Peyer's patch (tissue), 4 donors: ENCODE measurements at regions not wholly inside any gene's neighbourhood (a gene's known extent, or its start where the extent isn't known, plus 50 kb on each side); places are given as distances from the start of the nearest gene placed in this dataset.

ENCODE experiments used
- DNase-seq, 3 donors: peaks; one replicate each; pipeline ENCODE4 v3.0.0-alpha.2; 2017 to 2019
- H3K27ac ChIP-seq, 4 donors: fragments of 200-600 bp; sonication (generic); one replicate each; pipeline ENCODE4 v1.5.1; 2016 to 2019
- H3K27me3 ChIP-seq, 2 donors: fragments of 200-600 bp; sonication (generic); one replicate each; pipeline ENCODE4 v1.5.1; 2019
- H3K36me3 ChIP-seq, 3 donors: fragments of 200-600 bp; sonication (generic); one replicate each; pipeline ENCODE4 v1.5.1; 2016 to 2019
- H3K4me1 ChIP-seq, 4 donors: fragments of 200-600 bp; sonication (generic); one replicate each; pipeline ENCODE4 v1.5.1; 2016 to 2019
- H3K4me3 ChIP-seq, 4 donors: fragments of 200-600 bp; sonication (generic); 1 replicate in 3 of 4; 2 replicates in 1 of 4; pipeline ENCODE4 v1.5.1; 2016 to 2019; ENCODE audit warnings: mild to moderate bottlenecking in 1 of 4
- H3K9me3 ChIP-seq, 4 donors: fragments of 200-600 bp; sonication (generic); one replicate each; pipeline ENCODE4 v1.5.1; 2016 to 2019; ENCODE audit warnings: mild to moderate bottlenecking in 1 of 4
- POLR2A ChIP-seq, 2 donors: fragments of 450-650 bp; IDR thresholded peaks; one replicate each; pipeline ENCODE4 v1.5.1; 2017; ENCODE audit warnings: antibody characterized with exemption in 2 of 2, mild to moderate bottlenecking in 2 of 2, moderate library complexity in 2 of 2
- TF ChIP-seq, protein P1 (sequence below), 6 experiments: fragments of 450-650 bp in 4 of 6; fragments of 200-600 bp in 2 of 6; sonication (generic) in 1 of 6; IDR thresholded peaks; one replicate each; pipeline ENCODE4 v1.5.1; 2017 to 2019; ENCODE audit warnings: antibody characterized with exemption in 6 of 6, mild to moderate bottlenecking in 3 of 6, moderate library complexity in 1 of 6

DNA sequence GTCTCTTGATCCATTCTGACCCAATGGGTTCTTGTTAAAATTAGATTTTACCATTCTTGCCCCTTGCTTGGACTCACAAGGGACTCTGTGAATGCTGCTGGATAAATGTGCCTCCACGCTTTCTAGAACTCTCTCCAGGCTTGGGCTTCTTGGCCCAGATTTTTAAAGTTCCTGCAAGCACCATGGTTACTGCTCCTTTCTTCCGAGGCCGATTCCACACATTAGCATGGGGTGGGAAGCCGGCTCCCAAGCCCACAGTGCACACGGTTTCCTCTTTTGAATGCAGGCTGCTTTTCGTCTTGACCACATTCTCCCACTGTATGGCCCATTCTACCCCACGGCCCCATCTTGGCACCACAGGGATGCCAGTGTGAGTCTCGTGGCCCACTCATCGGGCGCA lies 174.3 kb upstream of the PITRM1 start:
- no peaks in the 10 kb centered on the region for H3K9me3 ChIP-seq
- no peak for DNase-seq
- no peak overlapping the region for H3K27ac ChIP-seq
- H3K36me3 ChIP-seq: no peaks in the 10 kb centered on the region
- H3K4me1 ChIP-seq: no peaks in the 10 kb centered on the region
- no peak overlapping the region for H3K4me3 ChIP-seq
- H3K27me3 ChIP-seq: no peaks in the 10 kb centered on the region
- TF ChIP-seq POLR2A (IDR thresholded peaks at IDR 0.05): no peak
- TF ChIP-seq, protein P1, sequence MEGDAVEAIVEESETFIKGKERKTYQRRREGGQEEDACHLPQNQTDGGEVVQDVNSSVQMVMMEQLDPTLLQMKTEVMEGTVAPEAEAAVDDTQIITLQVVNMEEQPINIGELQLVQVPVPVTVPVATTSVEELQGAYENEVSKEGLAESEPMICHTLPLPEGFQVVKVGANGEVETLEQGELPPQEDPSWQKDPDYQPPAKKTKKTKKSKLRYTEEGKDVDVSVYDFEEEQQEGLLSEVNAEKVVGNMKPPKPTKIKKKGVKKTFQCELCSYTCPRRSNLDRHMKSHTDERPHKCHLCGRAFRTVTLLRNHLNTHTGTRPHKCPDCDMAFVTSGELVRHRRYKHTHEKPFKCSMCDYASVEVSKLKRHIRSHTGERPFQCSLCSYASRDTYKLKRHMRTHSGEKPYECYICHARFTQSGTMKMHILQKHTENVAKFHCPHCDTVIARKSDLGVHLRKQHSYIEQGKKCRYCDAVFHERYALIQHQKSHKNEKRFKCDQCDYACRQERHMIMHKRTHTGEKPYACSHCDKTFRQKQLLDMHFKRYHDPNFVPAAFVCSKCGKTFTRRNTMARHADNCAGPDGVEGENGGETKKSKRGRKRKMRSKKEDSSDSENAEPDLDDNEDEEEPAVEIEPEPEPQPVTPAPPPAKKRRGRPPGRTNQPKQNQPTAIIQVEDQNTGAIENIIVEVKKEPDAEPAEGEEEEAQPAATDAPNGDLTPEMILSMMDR (IDR thresholded peaks at IDR 0.05): no peak

DNA sequence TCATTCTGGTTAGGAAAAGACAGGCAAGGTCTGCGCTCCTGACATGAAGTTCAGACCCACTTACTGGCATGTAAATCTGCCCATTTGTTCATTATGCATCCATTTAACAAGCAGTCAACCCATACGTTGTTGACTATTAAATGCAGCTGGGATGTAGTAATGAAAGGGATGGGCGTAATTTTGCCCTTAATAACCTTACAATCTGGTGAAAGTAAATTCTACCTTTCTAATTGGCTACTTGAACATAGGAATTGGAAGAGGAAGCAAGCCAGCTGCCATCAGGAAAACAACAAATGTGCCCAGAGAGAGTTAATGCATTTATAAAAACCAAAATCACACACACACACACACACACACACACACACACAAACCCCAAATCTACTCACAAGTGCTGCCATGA lies 170.2 kb upstream of the PITRM1 start:
- no peak for DNase-seq
- no peaks in the 10 kb centered on the region for H3K27me3 ChIP-seq
- no peaks in the 10 kb centered on the region for H3K36me3 ChIP-seq
- H3K4me1 ChIP-seq: peaks cover 0 to 6% (median 0%) of the 10 kb centered on the region in 4 donors
- no peak overlapping the region for H3K4me3 ChIP-seq
- H3K27ac ChIP-seq: no peak overlapping the region
- TF ChIP-seq, protein P1 (IDR thresholded peaks at IDR 0.05): no peak
- no peak for TF ChIP-seq POLR2A (IDR thresholded peaks at IDR 0.05)
- H3K9me3 ChIP-seq: no peaks in the 10 kb centered on the region

DNA sequence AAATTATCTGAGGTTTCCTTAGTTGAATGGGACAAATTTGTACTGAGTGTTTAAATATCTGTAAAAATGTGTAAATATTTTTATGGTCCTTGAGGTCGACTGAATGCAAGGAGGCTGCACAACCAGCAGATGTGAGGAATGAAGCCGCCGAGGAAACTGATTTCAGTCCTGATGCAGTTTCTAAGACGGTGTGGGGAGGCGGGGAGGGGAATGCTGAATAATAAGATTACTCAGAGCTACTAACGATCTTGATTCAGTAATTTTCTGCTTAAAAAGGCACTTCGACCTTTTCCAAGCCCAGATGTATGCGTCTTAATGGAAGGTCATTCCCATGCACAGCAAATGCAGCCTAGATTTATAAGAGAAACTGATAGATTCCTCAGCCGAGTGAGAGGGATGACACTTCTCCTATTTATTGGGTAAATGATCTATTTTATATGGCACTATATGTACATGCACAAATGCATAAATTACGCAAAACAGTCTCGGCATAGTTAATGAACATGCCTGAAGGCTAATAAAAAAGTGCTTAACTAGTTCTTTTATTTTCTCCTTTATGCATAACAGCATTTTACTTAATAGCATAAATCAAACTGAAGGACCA lies 167.6 kb upstream of the PITRM1 start:
- Histone ChIP-seq H3K4me3 (no peak overlapping the region), H3K4me1 (peaks cover 0 to 6% (median 0%) of the 10 kb centered on the region in 4 donors), H3K27ac (no peak overlapping the region), H3K36me3 (no peaks in the 10 kb centered on the region), H3K9me3 (no peaks in the 10 kb centered on the region), H3K27me3 (no peaks in the 10 kb centered on the region)
- TF ChIP-seq, protein P1 (IDR thresholded peaks at IDR 0.05): no peak
- TF ChIP-seq POLR2A (IDR thresholded peaks at IDR 0.05): no peak
- no peak for DNase-seq

DNA sequence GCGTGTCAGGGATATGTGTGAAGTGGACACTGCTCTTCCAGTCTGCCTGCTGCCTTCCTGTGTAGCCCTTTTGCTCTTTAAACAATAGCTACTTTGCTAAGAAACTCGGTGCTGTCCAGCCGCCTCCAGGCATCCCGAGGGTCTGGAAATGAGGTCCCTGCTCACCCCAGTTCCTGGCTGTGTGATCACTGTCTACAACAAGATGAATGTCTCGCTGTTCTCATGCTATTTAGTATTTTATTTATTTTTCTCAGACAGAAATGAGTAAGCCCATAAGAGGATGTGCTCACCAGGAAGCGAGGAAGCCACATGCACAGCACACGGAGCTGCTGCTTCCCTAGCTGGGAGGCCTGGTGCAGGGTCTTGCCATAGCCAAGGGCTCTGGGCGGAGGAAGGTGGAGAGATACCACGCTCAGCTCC lies 167.0 kb upstream of the PITRM1 start:
- peaks cover 0 to 6% (median 0%) of the 10 kb centered on the region in 4 donors for H3K4me1 ChIP-seq
- no peak overlapping the region for H3K4me3 ChIP-seq
- no peaks in the 10 kb centered on the region for H3K27me3 ChIP-seq
- DNase-seq: no peak
- TF ChIP-seq, protein P1 (IDR thresholded peaks at IDR 0.05): no peak
- TF ChIP-seq POLR2A (IDR thresholded peaks at IDR 0.05): no peak
- H3K27ac ChIP-seq: no peak overlapping the region
- H3K36me3 ChIP-seq: no peaks in the 10 kb centered on the region
- no peaks in the 10 kb centered on the region for H3K9me3 ChIP-seq

DNA sequence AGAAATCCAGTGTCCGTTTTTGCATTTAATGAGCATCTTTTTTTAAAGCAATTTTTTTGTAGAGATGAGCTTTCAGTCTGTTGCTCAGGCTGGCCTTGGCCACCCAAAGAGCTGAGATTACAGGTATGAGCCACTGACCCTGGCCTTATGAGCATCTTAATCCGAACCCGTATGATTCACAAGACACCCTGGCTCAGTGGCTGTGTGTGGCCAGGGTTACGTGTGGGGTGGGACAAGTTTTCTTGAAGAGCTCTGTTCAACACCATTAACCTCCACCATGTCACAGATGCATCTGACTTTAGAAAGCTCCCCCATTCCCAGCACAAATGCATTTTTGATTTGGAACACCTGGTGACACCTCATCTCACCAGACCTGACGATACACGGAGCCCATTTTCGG lies 166.5 kb upstream of the PITRM1 start:
- no peak for TF ChIP-seq POLR2A (IDR thresholded peaks at IDR 0.05)
- TF ChIP-seq, protein P1 (IDR thresholded peaks at IDR 0.05): no peak
- Histone ChIP-seq H3K36me3 (no peaks in the 10 kb centered on the region), H3K4me3 (no peak overlapping the region), H3K27me3 (no peaks in the 10 kb centered on the region), H3K4me1 (peaks cover 0 to 6% (median 0%) of the 10 kb centered on the region in 4 donors), H3K27ac (no peak overlapping the region), H3K9me3 (no peaks in the 10 kb centered on the region)
- no peak for DNase-seq

DNA sequence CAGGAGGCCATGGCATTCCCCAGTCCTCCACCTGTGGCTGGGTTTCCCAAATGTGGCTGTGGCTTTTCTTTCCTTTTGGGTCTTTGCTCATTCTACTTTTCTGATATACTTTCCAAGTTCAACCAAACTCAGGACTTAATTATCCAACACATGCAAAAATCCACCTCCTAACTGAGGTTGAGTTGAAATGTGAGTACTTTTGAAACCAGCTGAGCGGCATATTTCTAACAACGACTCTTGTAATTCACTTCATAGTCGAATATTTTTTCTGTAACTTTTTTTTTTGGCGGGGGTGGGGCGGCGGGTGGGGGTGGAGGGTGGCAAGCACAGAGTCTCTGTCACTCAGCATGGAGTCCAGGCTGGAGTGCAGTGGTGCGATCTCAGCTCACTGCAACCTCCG lies 165.2 kb upstream of the PITRM1 start:
- Histone ChIP-seq H3K27me3 (no peaks in the 10 kb centered on the region), H3K36me3 (no peaks in the 10 kb centered on the region), H3K4me3 (no peak overlapping the region), H3K27ac (no peak overlapping the region), H3K4me1 (peaks cover 0 to 6% (median 0%) of the 10 kb centered on the region in 4 donors), H3K9me3 (no peaks in the 10 kb centered on the region)
- DNase-seq: no peak
- TF ChIP-seq, protein P1 (IDR thresholded peaks at IDR 0.05): no peak
- TF ChIP-seq POLR2A (IDR thresholded peaks at IDR 0.05): no peak
